HAP-1 (cell line): ENCODE measurements at regions not wholly inside any gene's neighbourhood (a gene's known extent, or its start where the extent isn't known, plus 50 kb on each side); places are given as distances from the start of the nearest gene placed in this dataset.

Source experiments
- DNase-seq, 2 experiments: peaks; one replicate each; pipeline ENCODE4 v3.0.0-alpha.2; 2016 to 2020; ENCODE audit warnings: low spot score in 2 of 2
- H3K27me3 ChIP-seq: fragments of 250-450 bp; sonication (Bioruptor Pico); 2 replicates; pipeline ENCODE4 v1.5.1; 2020; ENCODE audit warnings: low read depth, mild to moderate bottlenecking, moderate library complexity
- H3K36me3 ChIP-seq: fragments of 250-450 bp; sonication (Bioruptor Pico); replicated peaks from 2 replicates; pipeline ENCODE4 v1.5.1; 2020; ENCODE audit warnings: mild to moderate bottlenecking
- H3K4me1 ChIP-seq: fragments of 250-450 bp; sonication (Bioruptor Pico); 2 replicates; pipeline ENCODE4 v1.5.1; 2020; ENCODE audit warnings: mild to moderate bottlenecking
- H3K4me3 ChIP-seq: fragments of 250-450 bp; sonication (Bioruptor Pico); 2 replicates; pipeline ENCODE4 v1.5.1; 2020; ENCODE audit warnings: mild to moderate bottlenecking, moderate library complexity
- H3K9me3 ChIP-seq: fragments of 250-450 bp; sonication (Bioruptor Pico); 2 replicates; pipeline ENCODE4 v1.5.1; 2020; ENCODE audit warnings: mild to moderate bottlenecking, moderate library complexity
- in situ Hi-C: fragments of 300-500 bp; cut with MboI; formaldehyde crosslinking; loops from 3 replicates; pipeline ENCODE4 v1.14.3; 2020; ENCODE audit warnings: low sequenced_read_pairs, inconsistent platforms, mixed read lengths

DNA sequence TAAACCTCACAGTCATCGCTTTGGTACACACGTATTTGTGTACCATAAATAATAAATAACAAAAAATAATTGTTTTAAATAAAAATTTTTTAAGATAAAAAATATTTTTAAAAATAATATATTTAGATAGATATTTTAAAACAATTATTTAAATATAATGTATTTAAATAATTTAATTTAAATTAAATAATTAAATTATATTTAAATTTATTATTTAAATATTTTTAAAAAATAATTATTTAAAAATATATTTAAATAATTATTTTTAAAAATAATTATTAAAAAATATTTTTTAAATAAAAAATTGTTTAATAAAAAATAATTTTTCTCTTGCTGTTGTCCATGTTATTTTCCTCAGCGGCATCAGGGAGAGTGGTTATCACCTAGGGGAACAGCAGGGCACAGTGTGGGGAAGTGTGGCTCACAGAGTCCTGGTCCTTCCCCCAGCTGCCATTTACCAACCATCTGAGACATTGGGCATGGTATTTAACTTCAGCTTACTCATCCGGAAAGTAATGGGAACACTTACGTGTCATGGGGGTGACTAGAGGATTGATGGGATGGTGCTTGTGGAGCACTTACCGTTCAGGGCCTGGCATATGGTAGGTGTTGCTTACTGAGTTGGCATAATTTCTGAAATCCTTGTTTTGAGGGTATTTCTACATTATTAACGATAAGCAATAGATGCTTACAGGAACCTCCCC lies 92.9 kb upstream of the TSPAN2 start:
- Histone ChIP-seq H3K4me1 (no peaks in the 10 kb centered on the region), H3K4me3 (no peak overlapping the region), H3K9me3 (no peaks in the 10 kb centered on the region), H3K27me3 (no peaks in the 10 kb centered on the region), H3K36me3 (no peaks in the 10 kb centered on the region)
- DNase-seq: no peak
- in situ Hi-C loops: no loop called here

DNA sequence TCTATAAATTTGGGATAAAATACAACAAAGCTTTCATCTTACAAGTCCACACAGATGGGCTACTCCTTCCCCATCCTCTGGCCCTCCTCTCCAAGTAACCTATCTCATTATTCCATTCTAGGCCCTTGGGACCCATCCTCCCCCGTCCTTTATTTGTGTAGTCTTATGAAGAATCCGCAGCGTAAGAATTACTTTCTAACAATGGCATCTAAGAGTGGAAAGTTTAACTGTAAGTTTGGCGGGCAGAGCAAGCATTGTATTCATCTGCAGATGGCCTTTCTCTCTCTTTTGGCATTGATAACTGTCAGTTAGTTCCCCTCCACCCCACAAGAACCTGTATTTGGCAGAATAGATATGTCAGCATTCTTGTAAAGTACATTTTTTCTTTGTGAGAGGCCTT lies 91.9 kb upstream of the TSPAN2 start:
- in situ Hi-C loops: no loop called here
- Histone ChIP-seq H3K4me3 (no peak overlapping the region), H3K36me3 (no peaks in the 10 kb centered on the region), H3K27me3 (no peaks in the 10 kb centered on the region), H3K9me3 (no peaks in the 10 kb centered on the region), H3K4me1 (no peaks in the 10 kb centered on the region)
- DNase-seq: no peak

DNA sequence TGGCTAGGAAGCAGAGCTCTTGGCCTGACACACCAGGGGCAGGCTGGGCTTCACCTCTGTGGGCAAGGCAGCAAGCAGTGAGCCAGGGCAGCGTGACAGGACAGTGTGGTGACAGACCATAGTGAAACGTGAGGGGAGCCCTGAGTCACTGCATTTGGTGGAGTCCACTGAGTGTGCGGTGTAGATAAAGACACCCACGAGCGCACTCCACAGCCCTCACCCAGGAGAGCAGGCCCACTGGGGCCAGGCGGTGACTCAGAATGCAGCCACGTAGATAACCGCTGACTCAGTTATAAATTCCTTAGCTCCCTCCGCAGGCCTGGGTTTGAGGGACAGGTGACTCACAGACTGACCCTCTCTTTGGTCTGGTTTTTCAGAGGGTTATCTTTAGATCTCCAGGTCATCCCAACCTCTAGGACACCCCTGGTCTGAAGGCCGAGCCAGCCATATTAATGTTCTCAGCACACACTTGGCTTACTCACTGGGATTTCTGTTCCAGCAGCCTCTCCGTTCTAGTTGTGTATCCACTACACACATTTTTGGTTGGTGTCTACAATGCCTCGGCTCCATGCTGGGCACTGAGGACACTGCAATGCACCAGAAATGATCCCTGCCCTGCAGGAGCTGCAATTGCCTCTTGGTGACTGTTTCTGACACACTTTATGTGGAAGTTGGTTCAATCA lies 90.2 kb upstream of the TSPAN2 start:
- no peak for DNase-seq
- Histone ChIP-seq H3K36me3 (no peaks in the 10 kb centered on the region), H3K4me3 (no peak overlapping the region), H3K27me3 (no peaks in the 10 kb centered on the region), H3K9me3 (no peaks in the 10 kb centered on the region), H3K4me1 (no peaks in the 10 kb centered on the region)
- in situ Hi-C loops: no loop called here

DNA sequence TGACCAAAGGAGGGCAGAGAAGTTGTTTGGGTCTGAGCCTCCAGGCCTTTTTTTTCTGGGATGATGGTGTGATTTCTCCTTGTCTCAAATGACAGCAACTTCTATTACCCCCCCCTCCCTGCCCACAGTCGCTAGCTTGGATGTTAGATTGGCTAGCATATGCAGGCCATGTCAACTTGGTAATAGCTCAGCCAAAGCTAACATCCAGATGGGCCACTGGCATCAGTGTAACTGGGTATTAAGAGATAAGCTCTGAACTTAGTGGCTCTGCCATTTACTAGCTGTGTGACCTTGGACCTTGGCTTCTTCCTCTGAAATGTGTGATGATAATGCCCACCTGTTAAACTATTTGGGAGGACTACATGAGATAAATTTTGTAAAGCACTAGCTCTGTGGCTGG lies 86.9 kb upstream of the TSPAN2 start:
- no peak for DNase-seq
- in situ Hi-C loops: no loop called here

DNA sequence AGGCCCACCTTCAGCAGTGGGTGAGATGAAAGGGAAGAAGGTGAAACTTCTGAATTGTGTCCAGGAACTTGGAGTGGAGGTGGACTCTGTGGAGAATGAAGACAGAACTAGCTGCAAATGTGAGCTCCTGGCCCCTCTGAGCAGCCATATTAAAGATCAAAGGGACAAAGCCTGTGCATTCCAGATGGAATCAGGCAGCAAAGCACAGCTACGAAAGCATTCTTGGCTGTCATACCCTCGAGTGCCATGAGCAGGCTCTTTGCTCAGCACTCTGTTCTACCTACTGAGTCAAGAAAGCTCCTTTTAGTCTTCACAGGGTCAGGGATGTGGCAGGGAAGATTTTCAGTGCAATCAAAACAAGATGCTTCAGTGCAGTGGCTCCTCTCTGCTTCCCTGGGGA lies 86.3 kb upstream of the TSPAN2 start:
- DNase-seq: no peak
- no peak overlapping the region for H3K4me3 ChIP-seq
- H3K36me3 ChIP-seq: no peaks in the 10 kb centered on the region
- no peaks in the 10 kb centered on the region for H3K4me1 ChIP-seq
- in situ Hi-C loops: no loop called here
- H3K9me3 ChIP-seq: no peaks in the 10 kb centered on the region
- H3K27me3 ChIP-seq: no peaks in the 10 kb centered on the region

More for the DNA sequence above, 86.9 kb upstream of the TSPAN2 start:
- Histone ChIP-seq H3K4me3 (no peak overlapping the region), H3K27me3 (no peaks in the 10 kb centered on the region), H3K4me1 (no peaks in the 10 kb centered on the region), H3K36me3 (no peaks in the 10 kb centered on the region), H3K9me3 (no peaks in the 10 kb centered on the region)

DNA sequence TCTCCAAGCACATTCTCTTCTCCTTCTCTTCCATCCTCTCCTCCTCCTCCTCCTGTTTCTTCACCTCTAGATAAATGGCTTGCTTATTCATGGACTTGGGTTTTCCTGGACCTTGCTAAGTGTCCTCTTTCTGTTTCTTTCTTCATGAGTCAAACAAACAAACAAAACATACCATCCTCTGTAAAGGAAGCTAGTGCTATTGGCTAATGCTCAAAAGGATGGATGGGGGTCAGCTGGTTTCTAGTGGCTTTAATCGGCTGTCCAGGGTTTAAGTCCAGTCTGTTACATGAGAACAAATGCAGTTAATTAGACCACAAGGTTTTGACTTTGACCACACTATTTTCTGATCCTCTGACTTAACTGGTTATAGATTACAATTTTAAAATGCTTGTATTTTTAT lies 83.8 kb upstream of the TSPAN2 start:
- H3K4me3 ChIP-seq: no peak overlapping the region
- H3K9me3 ChIP-seq: no peaks in the 10 kb centered on the region
- no peaks in the 10 kb centered on the region for H3K36me3 ChIP-seq
- H3K27me3 ChIP-seq: no peaks in the 10 kb centered on the region
- in situ Hi-C loops: no loop called here
- no peaks in the 10 kb centered on the region for H3K4me1 ChIP-seq
- no peak for DNase-seq

DNA sequence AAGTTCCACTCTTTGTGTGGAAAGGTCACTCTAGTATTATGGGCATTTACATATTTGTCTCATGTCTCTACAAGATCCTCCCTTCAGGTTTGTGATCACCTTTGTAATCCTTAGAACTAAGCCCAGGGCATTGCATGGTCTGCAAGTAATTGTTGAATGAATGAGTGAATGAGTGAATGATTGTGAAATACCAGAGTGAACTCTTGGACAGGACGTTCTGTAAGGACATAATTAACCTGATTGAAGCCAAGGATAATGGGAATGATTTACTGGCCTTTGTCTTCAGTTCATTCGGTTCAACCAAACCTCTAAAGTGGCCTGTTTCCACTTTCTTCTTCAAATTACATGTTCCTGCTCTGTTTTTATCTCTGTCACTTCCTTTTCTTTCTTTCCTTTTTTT lies 83.0 kb upstream of the TSPAN2 start:
- no peaks in the 10 kb centered on the region for H3K9me3 ChIP-seq
- no peaks in the 10 kb centered on the region for H3K36me3 ChIP-seq
- in situ Hi-C loops: no loop called here
- DNase-seq: no peak
- no peaks in the 10 kb centered on the region for H3K27me3 ChIP-seq
- H3K4me3 ChIP-seq: no peak overlapping the region
- H3K4me1 ChIP-seq: no peaks in the 10 kb centered on the region

DNA sequence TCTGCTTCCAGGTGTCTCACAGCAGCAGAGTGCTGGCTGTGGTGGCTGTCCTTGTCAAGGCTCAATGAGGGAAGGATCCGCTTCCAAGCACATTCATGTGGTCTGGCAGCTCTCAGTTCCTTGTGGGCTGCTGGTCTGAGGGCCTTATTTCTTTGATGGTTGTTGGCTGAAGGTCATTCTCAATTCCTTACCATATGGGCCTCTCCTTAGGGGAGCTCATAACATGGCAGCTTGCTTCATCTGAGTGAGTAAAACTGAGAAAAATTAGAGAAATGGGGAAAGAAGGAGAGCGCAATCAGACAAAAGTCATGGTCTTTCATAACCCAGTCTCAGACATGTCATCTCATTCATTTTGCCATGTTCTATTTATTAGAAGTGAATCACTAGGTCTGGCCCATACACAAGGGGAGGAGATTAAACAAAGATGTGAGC lies 81.7 kb upstream of the TSPAN2 start:
- Histone ChIP-seq H3K4me1 (no peaks in the 10 kb centered on the region), H3K36me3 (no peaks in the 10 kb centered on the region), H3K9me3 (no peaks in the 10 kb centered on the region), H3K4me3 (no peak overlapping the region), H3K27me3 (no peaks in the 10 kb centered on the region)
- no peak for DNase-seq
- in situ Hi-C loops: no loop called here

DNA sequence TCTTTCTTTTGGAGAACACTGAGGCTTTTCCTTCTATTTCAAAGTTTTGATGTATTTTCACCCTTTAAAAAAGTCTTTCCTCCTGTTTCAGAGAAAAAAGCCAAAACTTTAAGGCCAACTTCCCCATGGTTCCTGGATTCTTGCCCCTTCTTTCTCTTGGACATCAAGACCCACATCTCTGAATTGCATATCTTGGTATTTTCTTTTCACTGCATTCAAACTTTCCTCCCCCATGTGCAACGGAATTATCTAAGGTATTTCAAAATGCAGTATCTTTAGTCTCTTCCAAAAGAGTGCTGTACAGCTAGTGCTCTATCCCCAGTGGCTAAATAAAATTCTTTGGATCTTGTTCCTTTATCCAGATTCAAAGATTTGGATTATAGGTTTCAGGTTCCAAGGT lies 81.1 kb upstream of the TSPAN2 start:
- DNase-seq: no peak
- in situ Hi-C loops: no loop called here
- no peaks in the 10 kb centered on the region for H3K36me3 ChIP-seq
- no peaks in the 10 kb centered on the region for H3K27me3 ChIP-seq
- no peaks in the 10 kb centered on the region for H3K4me1 ChIP-seq
- H3K9me3 ChIP-seq: no peaks in the 10 kb centered on the region
- H3K4me3 ChIP-seq: no peak overlapping the region

DNA sequence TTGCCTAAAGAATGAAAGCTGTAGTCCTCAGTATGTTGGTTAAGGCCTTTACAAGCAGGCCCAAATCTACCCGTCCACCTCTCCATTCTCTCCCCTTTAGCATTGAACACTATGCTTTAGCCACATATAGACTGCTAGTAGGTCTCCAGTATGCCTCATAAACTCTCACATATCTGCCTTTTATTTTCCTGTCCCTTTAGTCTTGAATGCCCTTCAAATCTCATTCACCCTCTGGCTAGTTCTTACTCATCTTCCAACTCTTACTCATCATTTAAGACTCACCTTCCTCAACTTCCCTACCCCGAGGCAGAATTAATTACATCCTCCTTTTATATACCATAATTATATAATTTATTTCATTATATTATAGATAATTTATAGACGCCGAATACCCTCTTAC lies 78.7 kb upstream of the TSPAN2 start:
- in situ Hi-C loops: no loop called here
- no peaks in the 10 kb centered on the region for H3K4me1 ChIP-seq
- H3K9me3 ChIP-seq: no peaks in the 10 kb centered on the region
- no peak overlapping the region for H3K4me3 ChIP-seq
- DNase-seq: no peak
- H3K27me3 ChIP-seq: no peaks in the 10 kb centered on the region
- H3K36me3 ChIP-seq: no peaks in the 10 kb centered on the region

DNA sequence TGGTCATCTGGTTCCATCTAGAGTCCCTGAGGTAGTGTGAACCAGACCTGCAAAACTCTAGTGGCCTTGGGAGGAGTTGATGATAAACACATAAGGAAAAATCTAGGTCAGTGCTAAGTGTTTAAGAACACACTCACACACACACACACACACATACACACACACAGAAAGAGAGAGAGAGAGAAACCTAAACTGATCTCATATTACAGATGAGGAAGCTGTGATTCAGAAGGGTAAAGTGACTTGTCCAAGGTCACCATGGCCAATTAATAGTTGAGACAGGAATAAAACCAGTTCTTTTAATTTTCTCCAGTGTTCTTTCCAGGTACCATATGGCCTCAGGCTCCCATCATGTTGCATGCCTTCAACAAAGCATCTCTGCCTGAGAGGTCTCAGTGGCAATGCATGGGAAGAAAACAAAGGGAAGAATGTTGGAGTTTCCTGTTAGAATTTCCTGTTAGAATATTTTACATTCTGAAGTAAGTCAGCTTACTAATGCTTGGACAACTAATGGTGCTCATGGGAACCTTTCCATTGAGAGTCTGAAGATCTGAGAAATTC lies 77.3 kb upstream of the TSPAN2 start:
- in situ Hi-C loops: no loop called here
- no peak for DNase-seq
- Histone ChIP-seq H3K36me3 (no peaks in the 10 kb centered on the region), H3K4me1 (no peaks in the 10 kb centered on the region), H3K9me3 (no peaks in the 10 kb centered on the region), H3K27me3 (no peaks in the 10 kb centered on the region), H3K4me3 (no peak overlapping the region)

DNA sequence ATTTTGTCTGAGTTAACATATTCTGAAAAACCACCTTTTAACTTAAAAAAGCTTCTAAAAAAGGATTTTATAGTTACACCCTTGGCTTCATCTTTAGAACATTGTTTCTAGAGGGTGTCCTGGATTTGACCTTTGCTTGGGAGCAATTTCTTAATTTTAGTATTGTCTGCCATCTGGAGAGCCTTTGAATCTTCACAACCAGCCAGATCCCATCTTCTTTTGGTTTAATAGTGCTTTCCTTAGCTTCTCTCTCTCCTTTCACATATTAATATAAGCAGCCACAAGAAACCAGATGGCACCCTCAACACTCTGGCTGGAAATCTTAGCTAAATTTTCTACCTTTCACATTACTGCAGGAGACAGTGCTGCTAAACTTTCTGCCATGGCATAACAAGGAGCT lies 76.5 kb upstream of the TSPAN2 start:
- no peak for DNase-seq
- Histone ChIP-seq H3K4me3 (no peak overlapping the region), H3K36me3 (no peaks in the 10 kb centered on the region), H3K4me1 (no peaks in the 10 kb centered on the region), H3K9me3 (no peaks in the 10 kb centered on the region), H3K27me3 (no peaks in the 10 kb centered on the region)
- in situ Hi-C loops: no loop called here

DNA sequence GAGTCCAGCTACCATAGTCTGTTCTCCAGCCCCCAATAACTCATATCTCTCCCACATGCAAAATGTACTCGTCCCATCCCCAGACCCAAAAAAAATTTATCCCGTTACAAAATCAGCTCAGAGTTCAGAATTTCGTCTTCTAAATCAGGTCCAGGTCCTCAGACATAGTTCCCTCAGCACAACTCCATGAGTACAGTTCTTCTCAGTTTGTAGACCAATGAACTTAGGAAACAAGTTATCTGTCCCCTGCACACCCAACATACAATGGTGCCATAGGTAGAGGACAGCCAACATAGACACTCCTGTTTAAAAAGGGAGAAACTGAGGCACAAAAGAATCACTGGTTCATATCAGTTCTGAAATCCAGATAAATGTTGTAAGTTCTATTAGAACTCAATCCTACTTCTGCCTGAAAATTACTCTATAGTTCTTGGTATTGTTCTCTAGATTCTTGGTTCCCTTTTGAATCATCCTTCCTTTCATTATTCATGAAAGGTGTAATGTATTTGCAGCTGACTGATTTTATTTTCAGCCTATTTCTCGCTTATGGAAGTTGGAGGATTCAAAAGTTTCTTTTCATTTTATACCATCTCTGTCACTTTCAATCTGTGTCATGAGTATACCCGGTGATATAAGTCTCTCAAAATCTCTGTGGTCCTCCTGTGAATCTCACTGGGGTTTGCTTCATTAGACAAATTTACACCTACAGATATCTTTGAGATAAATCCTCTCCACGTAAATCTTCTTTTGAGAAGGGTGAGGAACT lies 75.8 kb upstream of the TSPAN2 start:
- H3K4me1 ChIP-seq: no peaks in the 10 kb centered on the region
- in situ Hi-C loops: no loop called here
- H3K27me3 ChIP-seq: no peaks in the 10 kb centered on the region
- H3K4me3 ChIP-seq: no peak overlapping the region
- no peak for DNase-seq
- H3K9me3 ChIP-seq: no peaks in the 10 kb centered on the region
- H3K36me3 ChIP-seq: no peaks in the 10 kb centered on the region

DNA sequence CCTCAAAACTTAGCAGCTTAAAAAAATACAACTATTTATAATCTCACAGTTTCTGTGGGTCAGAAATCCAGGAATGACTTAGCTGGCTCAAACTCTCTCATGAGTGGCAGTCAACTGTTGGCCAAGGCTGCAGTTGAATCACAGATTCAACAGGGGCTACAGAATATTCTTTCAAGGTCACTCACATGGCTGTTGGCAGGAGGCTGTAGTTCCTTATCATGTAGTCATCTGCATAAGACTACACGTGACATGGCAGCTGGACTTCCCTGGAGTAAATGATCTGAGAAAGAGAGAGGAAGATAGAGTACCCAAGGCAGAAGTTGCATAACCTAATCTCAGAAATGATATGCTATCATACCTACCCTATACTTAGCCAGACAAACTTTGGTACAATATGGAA lies 75.2 kb upstream of the TSPAN2 start:
- in situ Hi-C loops: no loop called here
- no peak for DNase-seq
- Histone ChIP-seq H3K4me1 (no peaks in the 10 kb centered on the region), H3K27me3 (no peaks in the 10 kb centered on the region), H3K9me3 (no peaks in the 10 kb centered on the region), H3K4me3 (no peak overlapping the region), H3K36me3 (no peaks in the 10 kb centered on the region)
